ENCODE measurements at regions not wholly inside any gene's neighbourhood (a gene's known extent, or its start where the extent isn't known, plus 50 kb on each side); places are given as distances from the start of the nearest gene placed in this dataset. TPM values are rescaled to one million over a fixed set of nuclear protein-coding genes. Genes with fewer than 3 reads are reported as not detected.

DNA sequence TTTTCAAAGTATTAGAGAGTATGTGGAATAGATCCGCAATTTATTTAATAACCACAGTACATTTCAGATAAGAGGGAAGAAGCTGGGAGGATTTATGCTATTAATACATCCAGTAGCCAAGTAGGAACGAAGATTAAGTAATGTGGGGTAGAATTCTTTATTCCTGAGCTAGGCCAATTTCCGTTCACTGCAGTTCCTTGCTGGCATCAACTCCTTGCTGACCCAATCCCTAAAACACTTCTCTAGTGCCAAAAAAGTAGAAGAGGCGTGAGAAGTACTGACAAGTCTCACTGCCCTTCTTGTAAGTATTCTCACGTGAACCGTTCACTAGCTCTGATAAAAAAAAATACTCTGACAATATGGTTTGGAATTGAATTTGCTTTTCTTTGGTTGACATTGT, 211.4 kb downstream of the EPHA4 start:
- H3K4me1 ChIP-seq (ENCODE audit: control insufficient read depth, insufficient read depth, low read depth, low read length) = no peaks in the 10 kb centered on the region
- H2BK120ac ChIP-seq (ENCODE audit: low read depth, low read length) = no peak overlapping the region
- H3K4me2 ChIP-seq (ENCODE audit: low read length, poor library complexity, severe bottlenecking) = no peak overlapping the region
- H2AK5ac ChIP-seq (ENCODE audit: low read length, severe bottlenecking) = no peak overlapping the region
- H2AFZ ChIP-seq (ENCODE audit: low read depth, low read length) = no peak overlapping the region
- no peak overlapping the region for H3K4ac ChIP-seq (ENCODE audit: low read depth in 1 of 2, low read length in 2 of 2)
- no peak overlapping the region for H3K27ac ChIP-seq (ENCODE audit: low read length, poor library complexity, severe bottlenecking)
- H2BK15ac ChIP-seq (ENCODE audit: low read depth, poor library complexity, severe bottlenecking) = no peak overlapping the region
- H4K91ac ChIP-seq (ENCODE audit: low read length) = no peak overlapping the region
- H3K4me3 ChIP-seq (ENCODE audit: insufficient read depth in 1 of 2, low read depth in 1 of 2, low read length in 2 of 2) = no peak overlapping the region
- no peak overlapping the region for H3K18ac ChIP-seq (ENCODE audit: low read depth in 1 of 2, low read length in 2 of 2)
- H2BK5ac ChIP-seq (ENCODE audit: low read depth, low read length, poor library complexity, severe bottlenecking) = no peak overlapping the region
- H2BK12ac ChIP-seq (ENCODE audit: low read length in 2 of 2) = no peak overlapping the region
- WGBS = 96% methylated on average over 2 of the region's 6 CpGs
- no peak overlapping the region for H3K9ac ChIP-seq (ENCODE audit: low read length)
- no peak overlapping the region for H3K23ac ChIP-seq (ENCODE audit: low read length in 2 of 2)
- H3K9me3 ChIP-seq (ENCODE audit: control insufficient read depth, low read length) = no peaks in the 10 kb centered on the region
- H4K8ac ChIP-seq (ENCODE audit: low read length) = no peak overlapping the region
- DNase-seq = no peak
- no peaks in the 10 kb centered on the region for H3K79me1 ChIP-seq (replicated peaks; ENCODE audit: low read length, poor library complexity, severe bottlenecking)
- no peaks in the 10 kb centered on the region for H3K36me3 ChIP-seq (ENCODE audit: control insufficient read depth in 1 of 2, insufficient read depth in 2 of 2, low read depth in 1 of 2, low read length in 2 of 2)
- H3K27me3 ChIP-seq (ENCODE audit: control insufficient read depth in 1 of 2, insufficient read depth in 1 of 2, low read length in 2 of 2) = no peaks in the 10 kb centered on the region
- no peak overlapping the region for H3K14ac ChIP-seq (ENCODE audit: low read length in 2 of 2)

DNA sequence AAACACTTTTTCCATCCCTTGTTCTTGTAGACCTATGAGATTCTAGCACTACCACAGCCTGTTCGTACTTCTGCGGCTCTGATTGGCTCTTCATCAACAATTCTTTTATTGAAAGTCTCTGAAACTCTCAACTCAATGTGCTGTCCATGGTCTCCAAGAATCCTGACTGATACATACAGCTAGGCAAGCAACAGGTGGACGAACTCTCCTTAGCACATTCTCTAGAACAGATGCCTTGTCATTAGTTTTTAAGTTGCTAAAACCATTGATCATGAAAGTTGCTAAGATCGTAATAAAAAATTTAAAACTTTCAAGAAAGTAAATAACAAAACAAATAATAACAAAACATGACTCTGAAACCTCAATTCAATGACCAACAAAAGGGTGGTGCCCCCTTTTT, 210.5 kb downstream of the EPHA4 start:
- Histone ChIP-seq H3K23ac (ENCODE audit: low read length in 2 of 2) (no peak overlapping the region), H3K27me3 (ENCODE audit: control insufficient read depth in 1 of 2, insufficient read depth in 1 of 2, low read length in 2 of 2) (no peaks in the 10 kb centered on the region), H4K91ac (ENCODE audit: low read length) (no peak overlapping the region), H3K36me3 (ENCODE audit: control insufficient read depth in 1 of 2, insufficient read depth in 2 of 2, low read depth in 1 of 2, low read length in 2 of 2) (no peaks in the 10 kb centered on the region), H3K79me1 (replicated peaks; ENCODE audit: low read length, poor library complexity, severe bottlenecking) (no peaks in the 10 kb centered on the region), H3K14ac (ENCODE audit: low read length in 2 of 2) (no peak overlapping the region), H2BK12ac (ENCODE audit: low read length in 2 of 2) (no peak overlapping the region), H2AK5ac (ENCODE audit: low read length, severe bottlenecking) (no peak overlapping the region), H3K4me2 (ENCODE audit: low read length, poor library complexity, severe bottlenecking) (no peak overlapping the region), H3K4me1 (ENCODE audit: control insufficient read depth, insufficient read depth, low read depth, low read length) (no peaks in the 10 kb centered on the region), H2BK120ac (ENCODE audit: low read depth, low read length) (no peak overlapping the region), H3K4me3 (ENCODE audit: insufficient read depth in 1 of 2, low read depth in 1 of 2, low read length in 2 of 2) (no peak overlapping the region), H3K27ac (ENCODE audit: low read length, poor library complexity, severe bottlenecking) (no peak overlapping the region), H2AFZ (ENCODE audit: low read depth, low read length) (no peak overlapping the region), H2BK15ac (ENCODE audit: low read depth, poor library complexity, severe bottlenecking) (no peak overlapping the region), H3K9ac (ENCODE audit: low read length) (no peak overlapping the region), H3K18ac (ENCODE audit: low read depth in 1 of 2, low read length in 2 of 2) (no peak overlapping the region), H3K4ac (ENCODE audit: low read depth in 1 of 2, low read length in 2 of 2) (no peak overlapping the region), H3K9me3 (ENCODE audit: control insufficient read depth, low read length) (no peaks in the 10 kb centered on the region), H4K8ac (ENCODE audit: low read length) (no peak overlapping the region), H2BK5ac (ENCODE audit: low read depth, low read length, poor library complexity, severe bottlenecking) (no peak overlapping the region)
- 98% methylated on average over 3 of the region's 4 CpGs for WGBS
- no peak for DNase-seq

DNA sequence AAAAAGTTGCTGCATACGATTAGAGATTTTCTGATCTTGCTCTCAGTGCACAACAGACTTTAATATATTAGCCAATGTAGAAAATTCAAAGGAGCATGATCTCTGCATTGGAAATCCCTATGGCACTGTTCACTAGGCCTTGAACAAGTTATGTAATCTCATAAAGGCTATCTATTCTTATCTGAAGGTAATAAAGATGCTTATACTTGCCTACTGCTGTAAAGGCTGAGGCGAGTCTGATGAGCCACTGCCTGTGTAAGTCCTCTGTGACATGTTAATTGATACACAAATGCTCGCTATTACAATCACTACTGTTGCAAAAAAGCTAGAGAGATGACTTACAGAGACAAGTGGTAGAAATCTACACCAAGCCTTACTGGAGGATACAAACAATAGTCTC, 207.4 kb downstream of the EPHA4 start:
- H3K4me2 ChIP-seq (ENCODE audit: low read length, poor library complexity, severe bottlenecking) = no peak overlapping the region
- H2BK120ac ChIP-seq (ENCODE audit: low read depth, low read length) = no peak overlapping the region
- H3K14ac ChIP-seq (ENCODE audit: low read length in 2 of 2) = no peak overlapping the region
- H4K8ac ChIP-seq (ENCODE audit: low read length) = no peak overlapping the region
- no peak overlapping the region for H3K9ac ChIP-seq (ENCODE audit: low read length)
- H3K36me3 ChIP-seq (ENCODE audit: control insufficient read depth in 1 of 2, insufficient read depth in 2 of 2, low read depth in 1 of 2, low read length in 2 of 2) = no peaks in the 10 kb centered on the region
- no peak overlapping the region for H3K23ac ChIP-seq (ENCODE audit: low read length in 2 of 2)
- DNase-seq = no peak
- H3K27ac ChIP-seq (ENCODE audit: low read length, poor library complexity, severe bottlenecking) = no peak overlapping the region
- no peak overlapping the region for H3K4ac ChIP-seq (ENCODE audit: low read depth in 1 of 2, low read length in 2 of 2)
- H3K4me3 ChIP-seq (ENCODE audit: insufficient read depth in 1 of 2, low read depth in 1 of 2, low read length in 2 of 2) = no peak overlapping the region
- H2AFZ ChIP-seq (ENCODE audit: low read depth, low read length) = no peak overlapping the region
- no peaks in the 10 kb centered on the region for H3K9me3 ChIP-seq (ENCODE audit: control insufficient read depth, low read length)
- H3K18ac ChIP-seq (ENCODE audit: low read depth in 1 of 2, low read length in 2 of 2) = no peak overlapping the region
- 89% methylated on average over 1 of the region's 3 CpGs for WGBS
- H3K4me1 ChIP-seq (ENCODE audit: control insufficient read depth, insufficient read depth, low read depth, low read length) = no peaks in the 10 kb centered on the region
- no peak overlapping the region for H4K91ac ChIP-seq (ENCODE audit: low read length)
- no peak overlapping the region for H2AK5ac ChIP-seq (ENCODE audit: low read length, severe bottlenecking)
- peaks cover 0 to 2% of the 10 kb centered on the region in 2 experiments for H3K27me3 ChIP-seq (ENCODE audit: control insufficient read depth in 1 of 2, insufficient read depth in 1 of 2, low read length in 2 of 2)
- no peaks in the 10 kb centered on the region for H3K79me1 ChIP-seq (replicated peaks; ENCODE audit: low read length, poor library complexity, severe bottlenecking)
- H2BK15ac ChIP-seq (ENCODE audit: low read depth, poor library complexity, severe bottlenecking) = no peak overlapping the region
- no peak overlapping the region for H2BK12ac ChIP-seq (ENCODE audit: low read length in 2 of 2)
- no peak overlapping the region for H2BK5ac ChIP-seq (ENCODE audit: low read depth, low read length, poor library complexity, severe bottlenecking)

Small RNAs in the stretch of these regions (small RNA-seq; reads per million reads assigned to genes)
- gene AC011233.1 (ENCODE audit: low read depth) (not detected), gene MIR4268 (ENCODE audit: low read depth) (not detected)

Data from mesenchymal stem cell (in vitro differentiated cells and primary cell).